HCT116 (cell line): ENCODE measurements at regions not wholly inside any gene's neighbourhood (a gene's known extent, or its start where the extent isn't known, plus 50 kb on each side); places are given as distances from the start of the nearest gene placed in this dataset.

Experiments
- ATAC-seq: fragments of 200-7000 bp; cut with Tn5 transposase; 2 replicates; pipeline ENCODE4 v1.9.1; 2020; ENCODE audit warnings: mild to moderate bottlenecking, moderate library complexity
- BruUV-seq: library from RNA; stranded (reverse); fragments of 400-500 nt; replicated peaks from 2 replicates; lab custom pipeline; 2021; lab: Mats Ljungman, UMichigan
- CTCF ChIA-PET: fragments of 300-600 bp; sonication (Branson Sonifier 250); formaldehyde crosslinking; loops from one replicate; lab custom pipeline; 2021; ENCODE audit warnings: antibody characterized with exemption; lab: Charles Lee
- POLR2A ChIA-PET: fragments of 300-600, 350-600 bp; sonication (Branson Sonifier 250); formaldehyde crosslinking; loops from one replicate; lab custom pipeline; 2021; ENCODE audit warnings: antibody characterized with exemption; lab: Charles Lee
- RAD21 ChIA-PET, 2 experiments: fragments of 300-600 bp; sonication (Branson Sonifier 250); formaldehyde crosslinking; loops; one replicate each; lab custom pipeline; 2023; ENCODE audit warnings: low total read pairs in 2 of 2; ENCODE audit not compliant: uncharacterized antibody in 2 of 2, unreplicated experiment in 2 of 2, low non-redundant PET in 1 of 2; lab: Charles Lee
- DNase-seq: peaks from one replicate; pipeline ENCODE4 v3.0.0-alpha.2; 2010; ENCODE audit warnings: low read depth, low spot score
- H2AFZ ChIP-seq: fragments of 200-600 bp; shearing (Covaris generic), sonication (generic); 2 replicates; pipeline ENCODE4 v1.6.1; 2017; ENCODE audit warnings: low read depth, mixed run types, mixed read lengths, antibody characterized with exemption, low read length; ENCODE audit not compliant: poor library complexity, severe bottlenecking
- H3K27ac ChIP-seq: 2 replicates; pipeline ENCODE4 v1.5.1; 2012; ENCODE audit warnings: low read depth, low read length
- H3K27me3 ChIP-seq: fragments of 200-600 bp; sonication (generic); 2 replicates; pipeline ENCODE4 v1.6.1; 2016; ENCODE audit warnings: mixed run types, low read length, mixed read lengths; ENCODE audit not compliant: insufficient read depth
- H3K36me3 ChIP-seq, 2 experiments: fragments of 200-500 bp in 1 of 2; fragments of 200-600 bp in 1 of 2; sonication (Bioruptor generic) in 1 of 2; sonication (generic) in 1 of 2; 2 replicates each; pipeline versions ENCODE4 v1.5.1 to v1.6.1; 2014 to 2016; ENCODE audit warnings: low read length in 2 of 2, inconsistent platforms in 1 of 2, mixed read lengths in 1 of 2, mixed run types in 1 of 2; ENCODE audit not compliant: insufficient read depth in 2 of 2, control insufficient read depth in 1 of 2
- H3K4me1 ChIP-seq, 2 experiments: fragments of 200-600 bp in 1 of 2; sonication (generic) in 1 of 2; 2 replicates each; pipeline versions ENCODE4 v1.5.1 to v1.6.1; 2012 to 2017; ENCODE audit warnings: low read length in 2 of 2, inconsistent platforms in 1 of 2, mild to moderate bottlenecking in 1 of 2, mixed read lengths in 1 of 2, mixed run types in 1 of 2, moderate library complexity in 1 of 2; ENCODE audit not compliant: insufficient read depth in 2 of 2, control insufficient read depth in 1 of 2
- H3K4me2 ChIP-seq: fragments of 200-600 bp; sonication (generic); 2 replicates; pipeline ENCODE4 v1.6.1; 2017; ENCODE audit warnings: mixed run types, low read length, mixed read lengths
- H3K4me3 ChIP-seq, 2 experiments: fragments of 200-600 bp in 1 of 2; sonication (generic) in 1 of 2; replicated peaks in 1 of 2; 2 replicates each; pipeline ENCODE4 v1.5.1; 2011 to 2016; ENCODE audit warnings: low read length in 2 of 2, control low read depth in 1 of 2, low read depth in 1 of 2, mild to moderate bottlenecking in 1 of 2, mixed read lengths in 1 of 2, mixed run types in 1 of 2
- H3K79me2 ChIP-seq: fragments of 200-600 bp; sonication (generic); 2 replicates; pipeline ENCODE4 v1.6.1; 2017; ENCODE audit warnings: mild to moderate bottlenecking, mixed run types, low read length, moderate library complexity, mixed read lengths; ENCODE audit not compliant: insufficient read depth
- H3K9ac ChIP-seq: fragments of 200-600 bp; sonication (generic); 2 replicates; pipeline ENCODE4 v1.6.1; 2016; ENCODE audit warnings: low read length, mixed read lengths
- H3K9me2 ChIP-seq: fragments of 200-600 bp; sonication (generic), shearing (Covaris generic); 2 replicates; pipeline ENCODE4 v1.6.1; 2017; ENCODE audit warnings: mixed run types, mild to moderate bottlenecking, moderate library complexity; ENCODE audit not compliant: insufficient read depth
- H3K9me3 ChIP-seq, 2 experiments: fragments of 200-500 bp in 1 of 2; fragments of 200-600 bp in 1 of 2; sonication (Bioruptor generic) in 1 of 2; sonication (generic) in 1 of 2; 2 replicates each; pipeline ENCODE4 v1.6.1; 2014 to 2017; ENCODE audit warnings: low read length in 2 of 2, mixed read lengths in 2 of 2, inconsistent platforms in 1 of 2, low read depth in 1 of 2, mild to moderate bottlenecking in 1 of 2, mixed run types in 1 of 2, moderate library complexity in 1 of 2; ENCODE audit not compliant: control insufficient read depth in 1 of 2, insufficient read depth in 1 of 2
- H4K20me1 ChIP-seq: fragments of 200-600 bp; sonication (generic), shearing (Covaris generic); 2 replicates; pipeline ENCODE4 v1.6.1; 2017; ENCODE audit warnings: mixed run types, mild to moderate bottlenecking, moderate library complexity; ENCODE audit not compliant: insufficient read depth
- CBX3 ChIP-seq: IDR thresholded peaks from 2 replicates; pipeline ENCODE4 v1.6.1; 2012; ENCODE audit warnings: low read depth
- CEBPB ChIP-seq: IDR thresholded peaks from 2 replicates; pipeline ENCODE4 v1.6.1; 2012; ENCODE audit warnings: low read depth
- ELF1 ChIP-seq: IDR thresholded peaks from 2 replicates; pipeline ENCODE4 v1.6.1; 2012; ENCODE audit warnings: low read depth, borderline replicate concordance
- EZH2 ChIP-seq: fragments of 200-600 bp; sonication (generic); IDR thresholded peaks from 2 replicates; pipeline ENCODE4 v1.6.1; 2017; ENCODE audit warnings: antibody characterized with exemption, mixed run types
- JUND ChIP-seq: IDR thresholded peaks from 2 replicates; pipeline ENCODE4 v1.6.1; 2012
- POLR2AphosphoS5 ChIP-seq: IDR thresholded peaks from 2 replicates; pipeline ENCODE4 v1.6.1; 2011; ENCODE audit warnings: mild to moderate bottlenecking, low read depth, low read length, moderate library complexity
- RAD21 ChIP-seq: IDR thresholded peaks from 2 replicates; pipeline ENCODE4 v1.6.1; 2012; ENCODE audit warnings: low read depth, mild to moderate bottlenecking
- SIN3A ChIP-seq: IDR thresholded peaks from 2 replicates; pipeline ENCODE4 v1.6.1; 2012; ENCODE audit warnings: low read depth
- SP1 ChIP-seq: IDR thresholded peaks from 2 replicates; pipeline ENCODE4 v1.6.1; 2012; ENCODE audit warnings: low read depth
- SRF ChIP-seq: IDR thresholded peaks from 2 replicates; pipeline ENCODE4 v1.6.1; 2012; ENCODE audit warnings: low read depth
- TCF7L2 ChIP-seq: IDR thresholded peaks from 2 replicates; pipeline ENCODE4 v1.7.0; 2011; ENCODE audit warnings: borderline replicate concordance, inconsistent platforms; ENCODE audit not compliant: insufficient read depth, insufficient read length; ENCODE audit errors: extremely low read depth
- ZBTB33 ChIP-seq: IDR thresholded peaks from 2 replicates; pipeline ENCODE4 v1.6.1; 2011; ENCODE audit warnings: mild to moderate bottlenecking, low read length, moderate library complexity; ENCODE audit not compliant: insufficient replicate concordance; ENCODE audit errors: extremely low read depth
- intact Hi-C: fragments of 100-400 bp; cut with micrococcal nuclease; formaldehyde crosslinking; loops from 2 replicates; pipeline ENCODE4 v1.10.0; 2022
- TF ChIP-seq, protein P1 (sequence below): IDR thresholded peaks from 2 replicates; pipeline ENCODE4 v1.6.1; 2012

DNA sequence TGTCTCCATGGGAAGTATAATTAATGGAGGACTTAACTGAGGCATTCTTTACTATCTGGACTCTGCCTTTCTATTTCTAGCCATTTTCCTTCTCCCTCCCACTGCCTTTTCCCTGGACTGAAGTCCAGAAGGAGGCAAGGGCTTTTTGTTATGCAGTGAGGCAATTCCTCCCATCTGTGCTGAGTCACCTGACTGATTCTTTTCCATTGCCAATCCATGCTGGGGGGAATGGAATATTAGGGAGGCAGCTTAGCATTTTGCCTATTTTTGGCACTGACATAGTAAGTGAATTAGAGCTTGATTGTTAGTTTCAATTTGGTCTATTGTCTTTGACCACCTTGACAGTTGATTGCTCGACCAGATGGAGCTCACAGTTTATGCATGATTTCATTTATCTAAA is 1000.6 kb upstream of the PRMT6 start:
- Histone ChIP-seq H4K20me1 (no peaks in the 10 kb centered on the region; the same call in 1 of the 2 replicates), H3K9ac (no peak overlapping the region), H3K4me2 (no peak overlapping the region), H3K27ac (no peak overlapping the region), H3K36me3 (no peaks in the 10 kb centered on the region), H3K27me3 (no peaks in the 10 kb centered on the region), H3K4me3 (no peak overlapping the region), H3K79me2 (no peaks in the 10 kb centered on the region), H3K4me1 (no peaks in the 10 kb centered on the region), H3K9me3 (peaks cover 6 to 16% of the 10 kb centered on the region in 2 experiments; a peak in 2 of 4 replicates), H2AFZ (no peak overlapping the region), H3K9me2 (no peaks in the 10 kb centered on the region)
- ATAC-seq (no peak), DNase-seq (no peak)
- intact Hi-C loops = no loop called here
- TF ChIP-seq TCF7L2 (no peak), SP1 (no peak), SRF (no peak), RAD21 (no peak), CBX3 (no peak), POLR2AphosphoS5 (no peak)
- POLR2A ChIA-PET = no interaction called here
- RAD21 ChIA-PET = no interaction called here
- no TSS peak for BruUV-seq
- CTCF ChIA-PET = no interaction called here

GRCh38 chr1:106061586-106062495 is 994.6 kb upstream of the PRMT6 start:
- no peak overlapping the region for H2AFZ ChIP-seq
- BruUV-seq = no TSS peak
- intact Hi-C loops = no loop called here
- H3K36me3 ChIP-seq = no peaks in the 10 kb centered on the region
- H4K20me1 ChIP-seq = no peaks in the 10 kb centered on the region; the same call in 1 of the 2 replicates
- H3K9me2 ChIP-seq = no peaks in the 10 kb centered on the region
- H3K4me2 ChIP-seq = no peak overlapping the region
- ATAC-seq (no peak), DNase-seq (no peak)
- H3K9ac ChIP-seq = no peak overlapping the region
- no peak overlapping the region for H3K4me3 ChIP-seq
- ChIA-PET CTCF (no interaction called here), RAD21 (no interaction called here), POLR2A (no interaction called here)
- H3K27me3 ChIP-seq = no peaks in the 10 kb centered on the region
- no peak for TF ChIP-seq SIN3A
- TF ChIP-seq ZBTB33 = no peak
- TF ChIP-seq ELF1 = no peak
- TF ChIP-seq EZH2 = no peak
- no peak for TF ChIP-seq CBX3
- no peak for TF ChIP-seq JUND
- TF ChIP-seq, protein P1, sequence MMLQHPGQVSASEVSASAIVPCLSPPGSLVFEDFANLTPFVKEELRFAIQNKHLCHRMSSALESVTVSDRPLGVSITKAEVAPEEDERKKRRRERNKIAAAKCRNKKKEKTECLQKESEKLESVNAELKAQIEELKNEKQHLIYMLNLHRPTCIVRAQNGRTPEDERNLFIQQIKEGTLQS = no peak
- TF ChIP-seq CEBPB = no peak
- no peaks in the 10 kb centered on the region for H3K79me2 ChIP-seq
- H3K27ac ChIP-seq = no peak overlapping the region
- no peaks in the 10 kb centered on the region for H3K4me1 ChIP-seq
- H3K9me3 ChIP-seq = peaks cover 10 to 13% of the 10 kb centered on the region in 2 experiments; a peak in 2 of 4 replicates
